ENCODE measurements at regions not wholly inside any gene's neighbourhood (a gene's known extent, or its start where the extent isn't known, plus 50 kb on each side); places are given as distances from the start of the nearest gene placed in this dataset.

- TF ChIP-seq CTCF (IDR thresholded peaks at IDR 0.05; ENCODE audit: insufficient read depth, low read length, poor library complexity, severe bottlenecking): no peak
- Histone ChIP-seq H3K27me3 (replicated peaks; ENCODE audit: control insufficient read depth, insufficient read depth, low read length) (no peaks in the 10 kb centered on the region), H3K4me3 (replicated peaks; ENCODE audit: low read depth, low read length) (no peak overlapping the region), H3K36me3 (ENCODE audit: control insufficient read depth, insufficient read depth, low read length) (no peaks in the 10 kb centered on the region)
- DNase-seq (ENCODE audit: extremely low read depth, insufficient read length): no peak
Observed at GRCh38 chr5:90231688-90232087, 177.9 kb downstream of the CETN3 start.

- Histone ChIP-seq H3K27me3 (replicated peaks; ENCODE audit: control insufficient read depth, insufficient read depth, low read length) (no peaks in the 10 kb centered on the region), H3K4me3 (replicated peaks; ENCODE audit: low read depth, low read length) (no peak overlapping the region), H3K36me3 (ENCODE audit: control insufficient read depth, insufficient read depth, low read length) (no peaks in the 10 kb centered on the region)
- DNase-seq (ENCODE audit: extremely low read depth, insufficient read length): no peak
- TF ChIP-seq CTCF (IDR thresholded peaks at IDR 0.05; ENCODE audit: insufficient read depth, low read length, poor library complexity, severe bottlenecking): no peak
Observed at GRCh38 chr5:90227683-90228082, 181.9 kb downstream of the CETN3 start.

- peak; percentile 3 for DNase-seq (ENCODE audit: extremely low read depth, insufficient read length)
- no peak for TF ChIP-seq CTCF (IDR thresholded peaks at IDR 0.05; ENCODE audit: insufficient read depth, low read length, poor library complexity, severe bottlenecking)
- no peaks in the 10 kb centered on the region for H3K36me3 ChIP-seq (ENCODE audit: control insufficient read depth, insufficient read depth, low read length)
- H3K4me3 ChIP-seq (replicated peaks; ENCODE audit: low read depth, low read length): no peak overlapping the region
- H3K27me3 ChIP-seq (replicated peaks; ENCODE audit: control insufficient read depth, insufficient read depth, low read length): no peaks in the 10 kb centered on the region
Observed at GRCh38 chr5:90226433-90227099, 183.0 kb downstream of the CETN3 start.

- no peak for TF ChIP-seq CTCF (IDR thresholded peaks at IDR 0.05; ENCODE audit: insufficient read depth, low read length, poor library complexity, severe bottlenecking)
- H3K36me3 ChIP-seq (ENCODE audit: control insufficient read depth, insufficient read depth, low read length): no peaks in the 10 kb centered on the region
- H3K27me3 ChIP-seq (replicated peaks; ENCODE audit: control insufficient read depth, insufficient read depth, low read length): no peaks in the 10 kb centered on the region
- H3K4me3 ChIP-seq (replicated peaks; ENCODE audit: low read depth, low read length): no peak overlapping the region
- no peak for DNase-seq (ENCODE audit: extremely low read depth, insufficient read length)
Observed at GRCh38 chr5:90224342-90224741, 185.2 kb downstream of the CETN3 start.

GRCh38 chr5:90223756-90224155 lies 185.8 kb downstream of the CETN3 start:
- H3K27me3 ChIP-seq (replicated peaks; ENCODE audit: control insufficient read depth, insufficient read depth, low read length): no peaks in the 10 kb centered on the region
- no peak for TF ChIP-seq CTCF (IDR thresholded peaks at IDR 0.05; ENCODE audit: insufficient read depth, low read length, poor library complexity, severe bottlenecking)
- DNase-seq (ENCODE audit: extremely low read depth, insufficient read length): no peak
- no peaks in the 10 kb centered on the region for H3K36me3 ChIP-seq (ENCODE audit: control insufficient read depth, insufficient read depth, low read length)
- no peak overlapping the region for H3K4me3 ChIP-seq (replicated peaks; ENCODE audit: low read depth, low read length)

- Histone ChIP-seq H3K4me3 (replicated peaks; ENCODE audit: low read depth, low read length) (no peak overlapping the region), H3K36me3 (ENCODE audit: control insufficient read depth, insufficient read depth, low read length) (no peaks in the 10 kb centered on the region), H3K27me3 (replicated peaks; ENCODE audit: control insufficient read depth, insufficient read depth, low read length) (no peaks in the 10 kb centered on the region)
- no peak for TF ChIP-seq CTCF (IDR thresholded peaks at IDR 0.05; ENCODE audit: insufficient read depth, low read length, poor library complexity, severe bottlenecking)
- DNase-seq (ENCODE audit: extremely low read depth, insufficient read length): no peak
Observed at GRCh38 chr5:90221951-90222350, 187.6 kb downstream of the CETN3 start.
